ENCODE measurements at regions not wholly inside any gene's neighbourhood (a gene's known extent, or its start where the extent isn't known, plus 50 kb on each side); places are given as distances from the start of the nearest gene placed in this dataset.

GRCh38 chr2:84016183-84016582 is 442.9 kb downstream of the SUCLG1 start:
- TF ChIP-seq CTCF (conservative IDR thresholded peaks at IDR 0.05 in 1 of 2, IDR thresholded peaks at IDR 0.05 in 1 of 2; ENCODE audit: low read depth in 1 of 2, low read length in 2 of 2) (no peak), EZH2 (IDR thresholded peaks at IDR 0.05; ENCODE audit: low read length, missing control alignments) (no peak)

Data from fibroblast of lung (primary cell).